Hepatocyte (in vitro differentiated cells): ENCODE measurements at regions not wholly inside any gene's neighbourhood (a gene's known extent, or its start where the extent isn't known, plus 50 kb on each side); places are given as distances from the start of the nearest gene placed in this dataset.

Experiments used
- DNase-seq: peaks from one replicate; pipeline ENCODE4 v3.0.0-alpha.2; 2016; ENCODE audit warnings: low spot score
- H2AFZ ChIP-seq: fragments of 200-600 bp; sonication (generic); 2 replicates; pipeline ENCODE4 v1.6.0; 2016; ENCODE audit warnings: antibody characterized with exemption, mild to moderate bottlenecking
- H3K27ac ChIP-seq: fragments of 200-600 bp; sonication (generic); 2 replicates; pipeline ENCODE4 v1.5.1; 2016; ENCODE audit warnings: mild to moderate bottlenecking
- H3K27me3 ChIP-seq: fragments of 200-600 bp; sonication (generic); 2 replicates; pipeline ENCODE4 v1.6.1; 2016
- H3K36me3 ChIP-seq: fragments of 200-600 bp; sonication (generic); replicated peaks from 2 replicates; pipeline ENCODE4 v1.5.1; 2016; ENCODE audit warnings: low read depth; ENCODE audit not compliant: insufficient read depth
- H3K4me1 ChIP-seq: fragments of 200-600 bp; sonication (generic); 2 replicates; pipeline ENCODE4 v1.5.1; 2016; ENCODE audit warnings: mild to moderate bottlenecking, moderate library complexity; ENCODE audit not compliant: insufficient read depth
- H3K4me2 ChIP-seq: fragments of 200-600 bp; sonication (generic); 2 replicates; pipeline ENCODE4 v1.6.0; 2016
- H3K4me3 ChIP-seq: fragments of 200-600 bp; sonication (generic); 2 replicates; pipeline ENCODE4 v1.5.1; 2016; ENCODE audit warnings: mild to moderate bottlenecking
- H3K79me2 ChIP-seq: fragments of 200-600 bp; sonication (generic); 2 replicates; pipeline ENCODE4 v1.6.0; 2017; ENCODE audit warnings: mild to moderate bottlenecking
- H3K9me2 ChIP-seq: fragments of 200-600 bp; sonication (generic); replicated peaks from 2 replicates; pipeline ENCODE4 v1.6.0; 2017; ENCODE audit warnings: mild to moderate bottlenecking; ENCODE audit not compliant: insufficient read depth
- H3K9me3 ChIP-seq: fragments of 200-600 bp; sonication (generic); 2 replicates; pipeline ENCODE4 v1.5.1; 2016; ENCODE audit warnings: low read depth, mild to moderate bottlenecking
- H4K20me1 ChIP-seq: fragments of 200-600 bp; sonication (generic); 2 replicates; pipeline ENCODE4 v1.6.0; 2016; ENCODE audit warnings: mild to moderate bottlenecking; ENCODE audit not compliant: insufficient read depth, poor library complexity, severe bottlenecking
- EZH2 ChIP-seq: fragments of 200-600 bp; sonication (generic); IDR thresholded peaks from 2 replicates; pipeline ENCODE4 v1.6.1; 2016; ENCODE audit warnings: antibody characterized with exemption, mild to moderate bottlenecking, borderline replicate concordance
- EZH2phosphoT487 ChIP-seq: fragments of 200-600 bp; sonication (generic); IDR thresholded peaks from one replicate; pipeline ENCODE4 v1.6.1; 2018; ENCODE audit warnings: antibody characterized with exemption, mild to moderate bottlenecking, low read depth, moderate library complexity; ENCODE audit not compliant: unreplicated experiment, severe bottlenecking
- WGBS: methylation state at CpG from one replicate; pipeline ENCODE4 v1.1.6; 2016; ENCODE audit warnings: low lambda C conversion rate; ENCODE audit errors: missing lambda C conversion rate; 5-methylcytosine and 5-hydroxymethylcytosine counted together
- TF ChIP-seq, protein P1 (sequence below): fragments of 200-600 bp; sonication (generic); IDR thresholded peaks from 2 replicates; pipeline ENCODE4 v1.5.1; 2016; ENCODE audit warnings: antibody characterized with exemption, mild to moderate bottlenecking; ENCODE audit not compliant: poor library complexity

DNA sequence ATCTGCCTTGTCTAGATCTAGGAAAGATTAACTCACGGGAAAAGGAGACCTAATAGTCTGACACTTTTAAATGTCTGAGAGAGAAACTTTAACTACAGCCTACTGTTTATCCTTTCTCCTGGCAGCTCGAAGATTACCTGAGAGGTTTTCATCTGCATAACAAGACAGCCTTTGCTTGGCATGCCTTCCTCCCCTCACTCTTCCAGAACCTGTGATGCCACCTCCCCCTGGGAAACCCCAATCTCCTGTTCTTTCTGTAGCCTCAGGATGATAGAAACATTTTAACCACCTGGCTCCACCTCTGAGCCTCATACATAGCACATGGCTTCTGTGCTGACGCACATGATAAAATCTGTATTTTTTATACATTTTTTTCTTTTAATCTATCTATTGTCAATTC, 420.8 kb downstream of the CNTN6 start:
- H3K4me2 ChIP-seq, result no peak overlapping the region
- H3K4me1 ChIP-seq, result no peaks in the 10 kb centered on the region
- no peaks in the 10 kb centered on the region for H3K9me3 ChIP-seq
- TF ChIP-seq EZH2, result no peak
- no peak for TF ChIP-seq EZH2phosphoT487
- TF ChIP-seq, protein P1, sequence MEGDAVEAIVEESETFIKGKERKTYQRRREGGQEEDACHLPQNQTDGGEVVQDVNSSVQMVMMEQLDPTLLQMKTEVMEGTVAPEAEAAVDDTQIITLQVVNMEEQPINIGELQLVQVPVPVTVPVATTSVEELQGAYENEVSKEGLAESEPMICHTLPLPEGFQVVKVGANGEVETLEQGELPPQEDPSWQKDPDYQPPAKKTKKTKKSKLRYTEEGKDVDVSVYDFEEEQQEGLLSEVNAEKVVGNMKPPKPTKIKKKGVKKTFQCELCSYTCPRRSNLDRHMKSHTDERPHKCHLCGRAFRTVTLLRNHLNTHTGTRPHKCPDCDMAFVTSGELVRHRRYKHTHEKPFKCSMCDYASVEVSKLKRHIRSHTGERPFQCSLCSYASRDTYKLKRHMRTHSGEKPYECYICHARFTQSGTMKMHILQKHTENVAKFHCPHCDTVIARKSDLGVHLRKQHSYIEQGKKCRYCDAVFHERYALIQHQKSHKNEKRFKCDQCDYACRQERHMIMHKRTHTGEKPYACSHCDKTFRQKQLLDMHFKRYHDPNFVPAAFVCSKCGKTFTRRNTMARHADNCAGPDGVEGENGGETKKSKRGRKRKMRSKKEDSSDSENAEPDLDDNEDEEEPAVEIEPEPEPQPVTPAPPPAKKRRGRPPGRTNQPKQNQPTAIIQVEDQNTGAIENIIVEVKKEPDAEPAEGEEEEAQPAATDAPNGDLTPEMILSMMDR, result no peak
- DNase-seq, result no peak
- no peak overlapping the region for H2AFZ ChIP-seq
- no peaks in the 10 kb centered on the region for H4K20me1 ChIP-seq
- H3K36me3 ChIP-seq, result no peaks in the 10 kb centered on the region
- WGBS, result 31% methylated on average over 3 of the region's 3 CpGs
- H3K9me2 ChIP-seq, result no peaks in the 10 kb centered on the region
- no peak overlapping the region for H3K27ac ChIP-seq
- no peaks in the 10 kb centered on the region for H3K27me3 ChIP-seq
- H3K4me3 ChIP-seq, result no peak overlapping the region
- H3K79me2 ChIP-seq, result no peaks in the 10 kb centered on the region

GRCh38 chr3:1515882-1516281, 423.1 kb downstream of the CNTN6 start:
- H3K27me3 ChIP-seq, result no peaks in the 10 kb centered on the region
- WGBS, result 62% methylated on average over 4 of the region's 4 CpGs
- no peaks in the 10 kb centered on the region for H3K36me3 ChIP-seq
- no peak overlapping the region for H3K4me2 ChIP-seq
- no peaks in the 10 kb centered on the region for H3K9me2 ChIP-seq
- H3K9me3 ChIP-seq, result no peaks in the 10 kb centered on the region
- no peak for DNase-seq
- H3K4me1 ChIP-seq, result no peaks in the 10 kb centered on the region
- no peaks in the 10 kb centered on the region for H3K79me2 ChIP-seq
- no peak overlapping the region for H3K27ac ChIP-seq
- H2AFZ ChIP-seq, result no peak overlapping the region
- TF ChIP-seq, protein P1, result no peak
- TF ChIP-seq EZH2, result no peak
- TF ChIP-seq EZH2phosphoT487, result no peak
- H3K4me3 ChIP-seq, result no peak overlapping the region
- no peaks in the 10 kb centered on the region for H4K20me1 ChIP-seq

DNA sequence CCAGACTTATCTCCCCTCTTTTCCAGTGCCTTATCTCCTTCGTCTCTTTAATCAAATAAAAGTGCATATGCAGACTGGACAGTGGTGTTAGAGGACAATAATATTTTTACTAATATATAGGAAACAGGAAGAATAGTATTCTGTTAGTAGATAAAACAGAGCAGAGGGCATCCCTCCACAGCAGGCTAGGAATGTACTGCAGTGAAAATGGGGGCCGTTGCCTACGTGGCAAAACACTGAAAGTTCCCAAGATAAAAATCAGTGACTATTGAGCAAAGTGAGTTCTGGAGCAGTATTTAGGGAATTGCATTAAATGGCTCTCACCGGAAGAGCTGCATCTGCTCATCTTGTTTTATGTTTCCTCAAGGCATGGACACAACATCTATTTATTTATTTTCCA, 435.0 kb downstream of the CNTN6 start:
- WGBS, result 55% methylated on average over 4 of the region's 4 CpGs
- Histone ChIP-seq H3K9me3 (no peaks in the 10 kb centered on the region), H3K9me2 (no peaks in the 10 kb centered on the region), H3K27me3 (no peaks in the 10 kb centered on the region), H2AFZ (no peak overlapping the region), H3K36me3 (no peaks in the 10 kb centered on the region), H4K20me1 (no peaks in the 10 kb centered on the region), H3K4me2 (no peak overlapping the region), H3K4me3 (no peak overlapping the region), H3K4me1 (no peaks in the 10 kb centered on the region), H3K27ac (no peak overlapping the region), H3K79me2 (no peaks in the 10 kb centered on the region)
- TF ChIP-seq, protein P1, result no peak
- TF ChIP-seq EZH2 (no peak), EZH2phosphoT487 (no peak)
- DNase-seq, result no peak

GRCh38 chr3:1528621-1529020, 435.8 kb downstream of the CNTN6 start:
- Histone ChIP-seq H3K27ac (no peak overlapping the region), H2AFZ (no peak overlapping the region), H3K9me2 (no peaks in the 10 kb centered on the region), H3K36me3 (no peaks in the 10 kb centered on the region), H3K4me2 (no peak overlapping the region), H3K79me2 (no peaks in the 10 kb centered on the region), H3K4me1 (no peaks in the 10 kb centered on the region), H3K27me3 (no peaks in the 10 kb centered on the region), H3K4me3 (no peak overlapping the region), H3K9me3 (no peaks in the 10 kb centered on the region), H4K20me1 (no peaks in the 10 kb centered on the region)
- TF ChIP-seq EZH2phosphoT487, result no peak
- TF ChIP-seq EZH2, result no peak
- TF ChIP-seq, protein P1, result no peak
- DNase-seq, result no peak
- WGBS, result 68% methylated on average over 4 of the region's 4 CpGs
